Transverse colon (tissue), 4 donors: ENCODE measurements at regions not wholly inside any gene's neighbourhood (a gene's known extent, or its start where the extent isn't known, plus 50 kb on each side); places are given as distances from the start of the nearest gene placed in this dataset.

Experiments
- DNase-seq: peaks from one replicate; pipeline ENCODE4 v3.0.0-alpha.2; 2019
- H3K27ac ChIP-seq, 4 donors: fragments of 200-600 bp; sonication (generic); 2 replicates each; pipeline ENCODE4 v1.5.1; 2016 to 2018; ENCODE audit warnings: inconsistent platforms in 4 of 4
- H3K27me3 ChIP-seq: fragments of 200-600 bp; sonication (generic); 2 replicates; pipeline ENCODE4 v1.5.1; 2017; ENCODE audit warnings: inconsistent platforms
- H3K36me3 ChIP-seq, 4 donors: fragments of 200-600 bp; sonication (generic); 2 replicates each; pipeline ENCODE4 v1.5.1; 2017 to 2019; ENCODE audit warnings: inconsistent platforms in 4 of 4
- H3K4me1 ChIP-seq, 4 donors: fragments of 200-600 bp; sonication (generic); 2 replicates each; pipeline ENCODE4 v1.5.1; 2017 to 2020; ENCODE audit warnings: inconsistent platforms in 4 of 4
- H3K4me3 ChIP-seq, 4 donors: fragments of 200-600 bp; sonication (generic); 1 replicate in 1 of 4; 2 replicates in 3 of 4; pipeline versions ENCODE4 v1.5.1 to v1.6.1; 2017 to 2019; ENCODE audit warnings: inconsistent platforms in 4 of 4
- H3K9me3 ChIP-seq, 2 donors: fragments of 200-600 bp; sonication (generic); 2 replicates each; pipeline ENCODE4 v1.5.1; 2017 to 2019; ENCODE audit warnings: inconsistent platforms in 2 of 2
- EP300 ChIP-seq: sonication (generic); formaldehyde crosslinking; IDR thresholded peaks from one replicate; pipeline ENCODE4 v1.6.1; 2017; ENCODE audit warnings: antibody characterized with exemption, low read depth
- POLR2A ChIP-seq: fragments of 450-650 bp; IDR thresholded peaks from one replicate; pipeline ENCODE4 v1.6.1; 2016; ENCODE audit warnings: antibody characterized with exemption, mild to moderate bottlenecking, moderate library complexity
- POLR2AphosphoS5 ChIP-seq, 3 donors: sonication (generic); formaldehyde crosslinking; IDR thresholded peaks; one replicate each; pipeline ENCODE4 v1.6.1; 2016; ENCODE audit warnings: antibody characterized with exemption in 3 of 3
- WGBS, 2 donors: methylation state at CpG; one replicate each; pipeline ENCODE4 v1.1.5; 2018; ENCODE audit warnings: low coverage in 1 of 2; 5-methylcytosine and 5-hydroxymethylcytosine counted together
- in situ Hi-C, 4 donors: fragments of 200-750 bp; cut with MboI; loops; one replicate each; pipeline versions ENCODE4 v1.15.0 to v1.15.1; 2017; ENCODE audit warnings: low sequenced_read_pairs in 3 of 4, low pct_ligation_motif_present in 1 of 4, low pct_unique_long_range_greater_than_20kb in 1 of 4
- intact Hi-C: fragments of 100-400 bp; cut with DNase I; formaldehyde crosslinking; loops from one replicate; pipeline ENCODE4 v1.15.1; 2023; ENCODE audit warnings: low total_unique reads
- TF ChIP-seq, protein P1 (sequence below), 5 experiments: fragments of 200-600 bp in 3 of 5; fragments of 450-650 bp in 2 of 5; sonication (generic) in 3 of 5; IDR thresholded peaks; 1 replicate in 2 of 5; 2 replicates in 3 of 5; pipeline ENCODE4 v1.5.1; 2016 to 2017; ENCODE audit warnings: antibody characterized with exemption in 5 of 5, inconsistent platforms in 3 of 5, mild to moderate bottlenecking in 2 of 5, moderate library complexity in 1 of 5

DNA sequence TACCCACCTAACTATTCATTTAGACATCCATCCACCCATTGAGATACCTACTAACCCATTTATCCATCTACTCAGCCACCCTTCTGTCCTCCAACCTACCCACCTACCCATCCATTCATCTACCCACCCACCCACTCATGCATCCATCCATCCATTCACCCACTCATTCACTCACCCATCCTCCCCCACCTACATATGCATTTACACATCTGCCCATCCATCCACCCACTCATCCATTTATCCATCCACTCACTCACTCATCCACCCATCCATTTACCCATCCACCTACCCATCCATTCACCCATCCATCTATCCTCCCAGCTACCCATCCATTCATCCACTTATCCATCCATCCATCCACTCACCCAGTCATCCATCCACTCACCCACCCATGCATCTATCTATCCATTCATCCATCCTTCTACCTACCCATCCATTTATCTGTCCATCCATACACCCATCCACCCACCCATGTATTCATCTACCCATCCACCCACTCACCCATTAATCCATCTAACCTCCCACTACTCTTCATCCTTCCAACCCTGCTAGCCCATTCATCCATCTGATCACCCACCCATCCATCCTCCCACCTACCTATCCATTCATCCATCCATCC is 378.7 kb downstream of the CTTN start:
- no peaks in the 10 kb centered on the region for H3K9me3 ChIP-seq
- H3K27me3 ChIP-seq, result no peaks in the 10 kb centered on the region
- no peaks in the 10 kb centered on the region for H3K4me1 ChIP-seq
- in situ Hi-C loops (no loop called here), intact Hi-C loops (no loop called here)
- no peak for DNase-seq
- TF ChIP-seq POLR2A (no peak), POLR2AphosphoS5 (IDR thresholded peaks at IDR 0.05) (no peak), EP300 (no peak)
- TF ChIP-seq, protein P1, sequence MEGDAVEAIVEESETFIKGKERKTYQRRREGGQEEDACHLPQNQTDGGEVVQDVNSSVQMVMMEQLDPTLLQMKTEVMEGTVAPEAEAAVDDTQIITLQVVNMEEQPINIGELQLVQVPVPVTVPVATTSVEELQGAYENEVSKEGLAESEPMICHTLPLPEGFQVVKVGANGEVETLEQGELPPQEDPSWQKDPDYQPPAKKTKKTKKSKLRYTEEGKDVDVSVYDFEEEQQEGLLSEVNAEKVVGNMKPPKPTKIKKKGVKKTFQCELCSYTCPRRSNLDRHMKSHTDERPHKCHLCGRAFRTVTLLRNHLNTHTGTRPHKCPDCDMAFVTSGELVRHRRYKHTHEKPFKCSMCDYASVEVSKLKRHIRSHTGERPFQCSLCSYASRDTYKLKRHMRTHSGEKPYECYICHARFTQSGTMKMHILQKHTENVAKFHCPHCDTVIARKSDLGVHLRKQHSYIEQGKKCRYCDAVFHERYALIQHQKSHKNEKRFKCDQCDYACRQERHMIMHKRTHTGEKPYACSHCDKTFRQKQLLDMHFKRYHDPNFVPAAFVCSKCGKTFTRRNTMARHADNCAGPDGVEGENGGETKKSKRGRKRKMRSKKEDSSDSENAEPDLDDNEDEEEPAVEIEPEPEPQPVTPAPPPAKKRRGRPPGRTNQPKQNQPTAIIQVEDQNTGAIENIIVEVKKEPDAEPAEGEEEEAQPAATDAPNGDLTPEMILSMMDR (IDR thresholded peaks at IDR 0.05), result no peak
- no peak overlapping the region for H3K27ac ChIP-seq
- no peaks in the 10 kb centered on the region for H3K36me3 ChIP-seq
- H3K4me3 ChIP-seq, result no peak overlapping the region

DNA sequence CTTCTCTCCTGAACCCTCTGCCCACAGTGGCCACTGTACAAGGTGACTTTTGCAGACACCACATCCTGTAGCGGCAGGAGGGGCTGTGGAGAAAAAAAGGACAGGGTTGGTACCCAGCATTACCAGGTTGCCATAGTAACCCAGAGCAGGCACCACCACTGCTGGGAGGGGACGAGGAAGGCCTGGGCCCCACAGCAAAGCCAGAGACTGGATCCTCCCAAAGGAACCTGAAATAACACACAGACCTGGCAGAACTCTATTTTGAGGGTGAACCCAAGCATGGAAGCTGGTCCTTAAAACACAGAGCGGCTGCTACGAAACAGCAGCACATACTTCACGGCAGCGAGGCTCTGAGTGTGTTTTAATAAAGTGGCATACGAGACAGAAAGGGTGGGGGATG is 380.6 kb downstream of the CTTN start:
- in situ Hi-C loops (no loop called here), intact Hi-C loops (no loop called here)
- H3K9me3 ChIP-seq, result no peaks in the 10 kb centered on the region
- no peaks in the 10 kb centered on the region for H3K27me3 ChIP-seq
- H3K4me1 ChIP-seq, result no peaks in the 10 kb centered on the region
- no peaks in the 10 kb centered on the region for H3K36me3 ChIP-seq
- no peak overlapping the region for H3K27ac ChIP-seq
- DNase-seq, result no peak
- TF ChIP-seq POLR2AphosphoS5 (IDR thresholded peaks at IDR 0.05) (no peak), POLR2A (no peak), EP300 (no peak)
- no peak overlapping the region for H3K4me3 ChIP-seq
- WGBS, 2 donors, result 40 to 72% methylated on average over 2 to 7 of the region's 7 CpGs

DNA sequence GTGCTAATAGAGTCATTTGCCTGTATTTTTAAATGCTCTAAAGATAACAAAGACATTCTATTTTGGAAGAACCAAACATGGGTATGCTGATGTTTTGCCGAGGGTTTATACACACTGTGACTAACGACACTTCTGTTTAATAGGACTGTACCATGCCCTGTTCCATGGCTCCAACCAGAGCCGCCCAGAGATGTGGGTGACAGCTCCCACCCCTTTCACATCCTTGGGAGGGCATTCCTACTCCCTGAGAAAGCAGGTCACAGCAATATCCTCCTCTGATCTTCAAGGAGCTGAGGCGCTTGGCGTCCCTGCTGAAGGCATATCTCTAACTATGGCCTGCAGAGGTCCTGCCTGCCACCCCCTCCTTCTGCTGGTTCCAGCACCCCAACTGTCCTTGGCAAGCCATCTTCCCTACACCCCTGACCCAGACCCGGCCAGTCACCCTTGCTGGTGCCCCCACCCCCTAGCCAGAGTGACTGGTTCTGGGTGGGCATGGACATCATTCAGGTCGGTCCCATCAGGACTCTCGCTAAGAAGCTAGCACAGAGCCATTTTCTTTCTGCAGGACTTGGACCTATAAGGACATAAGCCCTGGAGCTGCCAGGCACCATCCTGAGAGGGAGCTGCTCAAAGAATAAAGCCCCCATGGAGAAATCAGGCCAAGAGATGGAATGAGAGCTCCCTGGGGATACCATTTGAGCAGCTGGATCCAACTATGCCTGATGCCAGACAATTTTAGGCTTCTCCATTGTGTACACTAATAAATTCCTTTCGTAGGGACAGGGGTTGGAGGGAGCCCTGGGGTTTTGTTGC is 381.3 kb downstream of the CTTN start:
- Histone ChIP-seq H3K9me3 (no peaks in the 10 kb centered on the region), H3K4me3 (no peak overlapping the region), H3K4me1 (no peaks in the 10 kb centered on the region), H3K27ac (no peak overlapping the region), H3K36me3 (no peaks in the 10 kb centered on the region), H3K27me3 (no peaks in the 10 kb centered on the region)
- WGBS, 2 donors, result 60 to 83% methylated on average over 3 to 9 of the region's 9 CpGs
- TF ChIP-seq POLR2A, result no peak
- no peak for TF ChIP-seq POLR2AphosphoS5 (IDR thresholded peaks at IDR 0.05)
- TF ChIP-seq, protein P1 (IDR thresholded peaks at IDR 0.05), result no peak
- TF ChIP-seq EP300, result no peak
- no peak for DNase-seq
- in situ Hi-C loops, result no loop called here
- intact Hi-C loops, result no loop called here

DNA sequence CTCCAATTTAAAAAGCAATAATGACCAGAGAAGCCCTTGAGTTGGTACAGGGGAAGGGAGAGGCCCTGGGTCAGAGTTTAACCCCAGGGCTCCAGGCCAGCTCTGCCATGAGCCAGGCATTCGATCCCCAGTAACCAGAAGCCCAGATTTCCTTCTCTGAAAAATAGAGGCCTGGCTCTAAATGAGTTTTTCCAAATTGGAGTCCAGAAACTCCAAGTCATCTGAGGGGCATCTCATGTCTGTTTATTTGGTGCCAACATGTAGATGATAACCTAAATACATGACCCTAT is 381.9 kb downstream of the CTTN start:
- Histone ChIP-seq H3K9me3 (no peaks in the 10 kb centered on the region), H3K4me3 (no peak overlapping the region), H3K36me3 (no peaks in the 10 kb centered on the region), H3K27ac (no peak overlapping the region), H3K4me1 (no peaks in the 10 kb centered on the region), H3K27me3 (no peaks in the 10 kb centered on the region)
- no peak for DNase-seq
- TF ChIP-seq EP300, result no peak
- no peak for TF ChIP-seq POLR2AphosphoS5 (IDR thresholded peaks at IDR 0.05)
- TF ChIP-seq, protein P1 (IDR thresholded peaks at IDR 0.05), result no peak
- TF ChIP-seq POLR2A, result no peak
- intact Hi-C loops, result no loop called here
- in situ Hi-C loops, result no loop called here
- WGBS, 2 donors, result 94% methylated on average over 1 of the region's 1 CpG; no CpG with 5 or more reads in 1 of the 2 donors
